HL-60/S4 treated with phorbol 12-myristate 13-acetate at 8.2 ng/mL for 4 days and 3 days (cell line): ENCODE measurements at regions not wholly inside any gene's neighbourhood (a gene's known extent, or its start where the extent isn't known, plus 50 kb on each side); places are given as distances from the start of the nearest gene placed in this dataset.
"Not testable (repeated sequence)": the region's sequence is repeated elsewhere in the genome, so short reads cannot be mapped to it uniquely, and the experiment has no call there.

ENCODE experiments used
- in situ Hi-C: fragments of 300-500 bp; cut with MboI; formaldehyde crosslinking; loops from 2 replicates; pipeline ENCODE4 v1.15.0; 2022; ENCODE audit warnings: low sequenced_read_pairs

- in situ Hi-C loops, result no loop called here
Measured at GRCh38 chr9:82115900-82116299, 127.3 kb downstream of the SPATA31D1 start.

- in situ Hi-C loops, result no loop called here
Measured at GRCh38 chr9:82116556-82116955, 128.0 kb downstream of the SPATA31D1 start.

GRCh38 chr9:82117026-82117811, 128.6 kb downstream of the SPATA31D1 start:
- in situ Hi-C loops, result no loop called here

- in situ Hi-C loops, result no loop called here
Measured at GRCh38 chr9:82122731-82123130, 134.2 kb downstream of the SPATA31D1 start.

- in situ Hi-C loops, result no loop called here
Measured at GRCh38 chr9:82124090-82124489, 135.5 kb downstream of the SPATA31D1 start.

- in situ Hi-C loops, result no loop called here
Measured at GRCh38 chr9:82126256-82126655, 137.7 kb downstream of the SPATA31D1 start.

GRCh38 chr9:82127465-82127864, 138.9 kb downstream of the SPATA31D1 start:
- in situ Hi-C loops, result no loop called here

DNA sequence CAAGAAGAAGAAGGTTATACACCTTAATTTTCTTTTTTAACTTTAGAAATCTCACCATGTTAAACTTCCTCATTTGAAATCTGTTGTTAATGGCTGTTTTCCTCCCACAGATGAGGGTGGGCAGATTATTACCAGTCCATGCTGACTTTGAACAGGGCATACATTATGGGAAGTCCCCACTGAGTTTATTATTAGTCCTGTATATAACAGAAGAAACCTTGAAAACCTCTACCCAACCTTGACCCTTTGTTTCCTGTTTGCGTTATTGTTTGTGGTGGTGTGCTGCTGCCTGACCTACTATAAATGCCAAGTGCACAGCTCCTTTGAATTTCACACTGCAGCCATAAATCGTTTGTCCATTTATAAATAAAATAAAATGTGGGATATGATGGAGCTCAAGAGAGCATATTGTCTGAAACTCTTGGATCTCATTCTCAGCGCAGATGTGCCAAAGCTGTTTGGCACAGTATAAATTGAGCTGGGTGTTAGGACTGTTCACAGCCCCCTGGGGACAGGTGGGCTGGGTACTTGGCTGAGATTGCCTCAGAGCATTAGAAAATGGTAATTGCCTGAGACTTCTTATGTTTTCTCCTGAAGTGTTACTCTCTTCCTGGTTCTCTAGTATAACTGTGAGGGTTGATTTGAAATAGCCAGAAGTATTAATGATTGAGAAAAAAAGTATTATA, 139.6 kb downstream of the SPATA31D1 start:
- in situ Hi-C loops, result no loop called here

DNA sequence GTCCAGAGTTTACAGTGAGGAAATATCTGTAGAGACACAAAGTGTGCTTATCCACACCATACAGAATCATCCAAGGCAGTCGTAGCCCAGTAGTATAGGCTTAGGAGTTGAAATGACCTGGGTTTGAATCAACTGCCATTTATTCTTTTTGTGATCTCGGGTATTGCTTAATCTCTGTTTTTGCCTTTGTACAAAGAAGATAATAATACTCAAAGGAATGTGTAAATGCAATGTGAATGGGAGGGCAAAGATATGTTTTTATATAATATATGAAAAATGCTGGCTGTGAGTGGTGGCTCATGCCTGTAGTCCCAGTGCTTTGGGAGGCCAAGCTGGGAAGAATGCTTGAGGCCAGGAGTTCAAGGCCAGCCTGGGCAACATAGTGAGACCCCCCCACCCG, 141.1 kb downstream of the SPATA31D1 start:
- in situ Hi-C loops, result no loop called here

DNA sequence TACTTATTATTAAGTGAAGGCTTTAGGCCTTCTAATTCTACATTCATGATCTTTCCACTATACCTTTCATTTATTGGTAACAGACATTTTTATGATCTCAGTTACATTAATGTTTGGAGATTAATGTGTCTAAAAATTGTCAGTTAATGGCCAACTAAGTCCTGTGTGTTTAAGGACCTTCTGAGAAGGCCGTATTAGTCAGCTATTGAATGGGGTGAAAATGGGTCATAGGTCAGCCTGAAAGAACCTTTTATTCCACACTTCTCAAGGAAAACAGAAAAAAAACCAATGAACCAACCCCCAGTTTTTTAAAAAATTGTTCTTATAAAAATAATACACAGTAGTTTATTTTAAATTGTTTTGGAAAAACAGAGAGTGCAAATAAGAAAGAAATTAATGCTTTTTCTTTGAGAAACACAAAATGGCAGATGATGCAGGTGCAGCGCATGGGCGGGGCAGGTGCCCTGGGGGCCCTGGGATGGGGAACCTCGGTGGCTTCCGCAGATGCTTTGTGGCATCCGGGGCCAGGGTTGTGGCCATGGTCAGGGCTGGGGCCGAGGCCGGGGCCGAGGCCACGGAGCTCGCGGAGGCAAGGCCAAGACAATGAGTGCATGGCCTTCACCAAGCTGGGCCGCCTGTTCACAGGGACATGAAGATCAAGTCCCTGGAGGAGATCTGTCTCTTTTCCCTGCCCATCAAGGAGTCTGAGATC, 141.9 kb downstream of the SPATA31D1 start:
- in situ Hi-C loops, result no loop called here

GRCh38 chr9:82131072-82131471, 142.5 kb downstream of the SPATA31D1 start:
- in situ Hi-C loops, result no loop called here

GRCh38 chr9:82132024-82132423, 143.5 kb downstream of the SPATA31D1 start:
- in situ Hi-C loops, result no loop called here

DNA sequence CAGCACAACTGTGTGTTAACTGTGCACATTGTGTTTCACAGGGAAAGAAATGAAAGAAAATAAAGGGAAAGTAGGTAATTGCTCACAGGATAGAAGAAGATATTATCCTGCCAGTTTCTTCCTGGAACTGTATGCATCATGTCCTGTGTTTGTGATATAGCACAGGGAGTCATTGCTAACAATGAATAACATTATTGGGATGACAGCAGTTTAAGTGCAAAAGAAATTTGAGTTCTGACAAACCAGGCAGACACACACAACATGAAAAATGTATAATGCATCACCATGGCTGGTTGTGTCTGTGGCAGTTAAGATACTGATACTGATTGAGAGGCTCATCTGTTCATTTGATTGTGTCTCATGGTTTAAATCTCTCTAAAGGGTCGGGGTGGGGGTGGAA, 145.4 kb downstream of the SPATA31D1 start:
- in situ Hi-C loops, result no loop called here

- in situ Hi-C loops, result no loop called here
Measured at GRCh38 chr9:82135106-82135505, 146.5 kb downstream of the SPATA31D1 start.

DNA sequence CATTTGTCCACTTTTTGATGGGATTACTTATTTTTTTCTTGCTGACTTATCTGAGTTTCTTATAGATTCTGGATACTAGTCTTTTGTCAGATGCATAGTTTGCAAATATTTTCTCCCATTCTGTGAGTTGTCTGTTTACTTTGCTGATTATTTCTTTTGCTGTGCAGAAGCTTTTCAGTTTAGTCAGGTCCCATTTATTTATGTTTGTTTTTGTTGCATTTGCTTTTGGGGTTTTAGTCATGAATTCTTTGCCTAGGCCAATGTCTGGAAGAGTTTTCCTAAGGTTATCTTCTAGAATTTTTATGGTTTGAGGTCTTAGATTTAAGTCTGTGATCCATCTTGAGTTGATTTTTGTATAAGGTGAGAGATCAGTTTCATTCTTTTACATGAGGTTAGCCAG, 149.5 kb downstream of the SPATA31D1 start:
- in situ Hi-C loops, result not testable (repeated sequence)

GRCh38 chr9:82140471-82140870, 151.9 kb downstream of the SPATA31D1 start:
- in situ Hi-C loops, result no loop called here

DNA sequence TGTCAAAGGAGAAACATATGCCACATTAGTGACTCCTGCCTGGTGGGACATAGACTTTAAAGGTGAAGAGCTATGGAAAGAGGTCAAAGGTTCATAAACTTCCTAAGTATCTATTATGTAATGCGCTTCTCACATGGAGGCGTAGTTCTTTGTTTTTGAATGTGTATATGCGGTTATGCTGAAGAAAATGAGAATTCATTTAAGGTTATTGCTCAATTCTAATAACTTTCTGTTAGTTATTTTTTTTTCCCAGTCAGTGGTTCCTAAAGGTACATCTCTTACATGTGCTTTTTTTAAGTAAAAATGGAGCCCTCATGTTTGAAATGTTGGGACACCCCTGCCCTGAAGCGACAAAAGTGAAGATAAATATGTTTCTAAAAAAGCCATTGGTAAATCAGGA, 156.2 kb downstream of the SPATA31D1 start:
- in situ Hi-C loops, result no loop called here

- in situ Hi-C loops, result no loop called here
Measured at GRCh38 chr9:82146677-82147076, 158.1 kb downstream of the SPATA31D1 start.

DNA sequence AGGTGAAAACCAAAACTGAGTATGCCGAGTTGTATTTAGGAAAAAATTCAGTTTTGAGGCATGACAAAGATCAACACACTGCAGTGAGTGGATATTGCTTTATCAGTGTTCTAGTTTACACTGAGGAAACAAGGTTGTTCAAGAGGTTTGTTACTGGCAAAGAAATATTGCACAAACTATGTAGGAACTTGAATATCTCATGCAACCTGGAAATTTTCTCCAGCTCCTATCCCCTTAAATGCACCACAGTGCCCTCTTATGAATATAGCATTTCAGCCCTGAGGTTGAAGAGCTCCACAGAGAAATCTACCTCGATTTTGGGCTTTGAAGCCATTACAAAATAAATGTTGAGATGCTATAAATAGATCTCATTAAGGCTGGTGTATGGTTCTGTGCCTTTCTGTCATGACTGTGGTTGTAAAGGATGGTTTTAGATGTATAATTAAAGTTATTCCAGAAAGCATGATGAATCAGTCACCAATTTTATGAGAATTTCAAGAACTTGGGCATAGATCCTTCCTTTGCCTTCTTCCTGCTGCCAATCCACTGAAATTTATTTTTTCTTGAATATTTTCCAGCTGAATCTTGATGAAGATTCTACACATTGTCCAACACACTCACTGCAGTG, 159.3 kb downstream of the SPATA31D1 start:
- in situ Hi-C loops, result no loop called here

DNA sequence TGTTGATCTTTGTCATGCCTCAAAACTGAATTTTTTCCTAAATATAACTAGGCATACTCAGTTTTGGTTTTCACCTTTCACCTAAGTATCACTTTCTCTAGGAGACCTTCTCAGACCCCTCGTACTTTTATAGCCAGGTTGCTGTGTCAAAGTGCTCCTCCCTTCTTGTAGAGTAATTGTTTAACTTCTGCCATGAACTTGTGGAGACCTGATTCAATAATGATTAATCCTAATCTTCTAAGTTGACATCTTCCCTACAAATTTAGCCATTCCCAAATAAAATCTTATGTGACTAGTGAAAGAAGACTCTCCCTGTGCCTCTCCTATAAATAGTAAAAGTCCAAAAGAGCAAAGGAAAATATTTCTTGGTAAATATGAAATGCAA, 159.8 kb downstream of the SPATA31D1 start:
- in situ Hi-C loops, result no loop called here

DNA sequence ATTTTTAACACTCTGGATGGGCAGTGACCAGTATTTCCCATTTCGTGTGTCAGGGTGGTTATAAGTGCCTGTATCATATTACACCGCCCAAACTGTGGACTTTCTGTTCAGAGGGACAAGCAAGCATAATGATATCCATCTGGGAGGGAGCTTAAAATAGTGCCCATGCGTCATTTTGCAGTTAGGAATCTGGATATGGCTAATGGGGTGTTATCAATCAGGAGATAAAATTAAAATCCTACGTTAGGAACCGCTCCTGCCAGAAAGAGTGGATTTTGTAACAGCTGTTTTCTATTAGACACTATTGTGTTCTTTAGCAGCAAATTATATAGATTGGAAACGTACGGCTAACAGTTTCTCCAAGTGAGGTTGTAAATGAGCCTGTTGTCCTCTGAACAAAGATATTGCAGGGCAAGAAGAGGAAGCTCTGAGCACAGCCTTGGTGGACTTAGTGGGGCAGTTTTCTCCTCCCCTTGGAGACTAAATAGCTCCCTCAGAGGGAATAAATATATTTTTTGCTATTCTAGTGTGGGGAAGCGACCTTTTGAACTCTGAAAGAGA, 160.4 kb downstream of the SPATA31D1 start:
- in situ Hi-C loops, result no loop called here
